ENCODE measurements at regions not wholly inside any gene's neighbourhood (a gene's known extent, or its start where the extent isn't known, plus 50 kb on each side); places are given as distances from the start of the nearest gene placed in this dataset.

GRCh38 chr2:203651621-203652020 is 54.8 kb upstream of the CD28 start:
- no peak for TF ChIP-seq JUND (IDR thresholded peaks at IDR 0.05)
- no peak for TF ChIP-seq ATF3 (IDR thresholded peaks at IDR 0.05)
- TF ChIP-seq YY1 (IDR thresholded peaks at IDR 0.05), result no peak
- no peak for TF ChIP-seq HNF4G (IDR thresholded peaks at IDR 0.05)
- TF ChIP-seq EGR1 (IDR thresholded peaks at IDR 0.05; ENCODE audit: low read depth in 2 of 2), result no peak
- no peak for TF ChIP-seq HNF4A (conservative IDR thresholded peaks at IDR 0.05)
- no peak for TF ChIP-seq GABPA (IDR thresholded peaks at IDR 0.05 in 1 of 2, conservative IDR thresholded peaks at IDR 0.05 in 1 of 2)
- no peak for TF ChIP-seq MAX (IDR thresholded peaks at IDR 0.05)
- TF ChIP-seq FOXA2 (IDR thresholded peaks at IDR 0.05), result no peak
- TF ChIP-seq TAF1 (conservative IDR thresholded peaks at IDR 0.05), result no peak
- TF ChIP-seq CTCF (IDR thresholded peaks at IDR 0.05; ENCODE audit: low read depth, low read length, missing input control), result no peak
- no peak for TF ChIP-seq FOXA1 (IDR thresholded peaks at IDR 0.05)
- TF ChIP-seq REST (IDR thresholded peaks at IDR 0.05), result no peak
- TF ChIP-seq SP1 (IDR thresholded peaks at IDR 0.05), result no peak
- Histone ChIP-seq H3K9ac (ENCODE audit: low read depth in 1 of 2, low read length in 2 of 2) (no peak overlapping the region), H3K27ac (ENCODE audit: low read depth in 1 of 2, low read length in 2 of 2) (no peak overlapping the region), H3K4me3 (ENCODE audit: low read depth in 1 of 3, low read length in 3 of 3) (no peak overlapping the region), H3K4me1 (ENCODE audit: control insufficient read depth in 4 of 4, insufficient read depth in 4 of 4, low read length in 3 of 4) (peaks cover 6 to 53% (median 36%) of the 10 kb centered on the region in 4 donors), H3K9me3 (ENCODE audit: control insufficient read depth in 4 of 4, low read length in 3 of 4) (no peaks in the 10 kb centered on the region), H3K36me3 (ENCODE audit: control insufficient read depth in 4 of 4, insufficient read depth in 3 of 4, low read depth in 1 of 4, low read length in 3 of 4) (no peaks in the 10 kb centered on the region), H3K27me3 (ENCODE audit: control insufficient read depth in 4 of 4, insufficient read depth in 4 of 4, low read length in 3 of 4) (no peaks in the 10 kb centered on the region)
- no peak for DNase-seq (ENCODE audit: low spot score)
- 32% methylated on average over 1 of the region's 1 CpG for WGBS

GRCh38 chr2:203654826-203655225 is 51.6 kb upstream of the CD28 start:
- H3K9ac ChIP-seq (ENCODE audit: low read depth in 1 of 2, low read length in 2 of 2), result no peak overlapping the region
- no peak overlapping the region for H3K27ac ChIP-seq (ENCODE audit: low read depth in 1 of 2, low read length in 2 of 2)
- no peaks in the 10 kb centered on the region for H3K36me3 ChIP-seq (ENCODE audit: control insufficient read depth in 4 of 4, insufficient read depth in 3 of 4, low read depth in 1 of 4, low read length in 3 of 4)
- H3K4me3 ChIP-seq (ENCODE audit: low read depth in 1 of 3, low read length in 3 of 3), result no peak overlapping the region
- no peak for DNase-seq (ENCODE audit: low spot score)
- 92% methylated on average over 3 of the region's 3 CpGs for WGBS
- peaks cover 2 to 38% (median 24%) of the 10 kb centered on the region in 4 donors for H3K4me1 ChIP-seq (ENCODE audit: control insufficient read depth in 4 of 4, insufficient read depth in 4 of 4, low read length in 3 of 4)
- H3K9me3 ChIP-seq (ENCODE audit: control insufficient read depth in 4 of 4, low read length in 3 of 4), result no peaks in the 10 kb centered on the region
- H3K27me3 ChIP-seq (ENCODE audit: control insufficient read depth in 4 of 4, insufficient read depth in 4 of 4, low read length in 3 of 4), result no peaks in the 10 kb centered on the region
- TF ChIP-seq RAD21 (IDR thresholded peaks at IDR 0.05) (no peak), HNF4G (IDR thresholded peaks at IDR 0.05) (no peak), TAF1 (conservative IDR thresholded peaks at IDR 0.05) (no peak), CTCF (IDR thresholded peaks at IDR 0.05; ENCODE audit: low read depth, low read length, missing input control) (no peak), NR2F2 (IDR thresholded peaks at IDR 0.05) (no peak), YY1 (IDR thresholded peaks at IDR 0.05) (no peak), MAX (IDR thresholded peaks at IDR 0.05) (no peak), SP1 (IDR thresholded peaks at IDR 0.05) (no peak), HNF4A (conservative IDR thresholded peaks at IDR 0.05) (no peak), RXRA (IDR thresholded peaks at IDR 0.05) (no peak), GABPA (IDR thresholded peaks at IDR 0.05 in 1 of 2, conservative IDR thresholded peaks at IDR 0.05 in 1 of 2) (no peak), JUND (IDR thresholded peaks at IDR 0.05) (no peak), ATF3 (IDR thresholded peaks at IDR 0.05) (no peak), FOXA1 (IDR thresholded peaks at IDR 0.05) (no peak), EGR1 (IDR thresholded peaks at IDR 0.05; ENCODE audit: low read depth in 2 of 2) (no peak), REST (IDR thresholded peaks at IDR 0.05) (no peak)
